ENCODE measurements at regions not wholly inside any gene's neighbourhood (a gene's known extent, or its start where the extent isn't known, plus 50 kb on each side); places are given as distances from the start of the nearest gene placed in this dataset.

GRCh38 chr7:131039355-131039762 lies 288.3 kb upstream of the MKLN1 start:
- TF ChIP-seq CTCF (IDR thresholded peaks at IDR 0.05; ENCODE audit: borderline replicate concordance, extremely low read depth, low read length, poor library complexity, severe bottlenecking) (no peak), EZH2 (IDR thresholded peaks at IDR 0.05; ENCODE audit: borderline replicate concordance, low read depth, low read length, severe bottlenecking) (no peak)
